ENCODE measurements at regions not wholly inside any gene's neighbourhood (a gene's known extent, or its start where the extent isn't known, plus 50 kb on each side); places are given as distances from the start of the nearest gene placed in this dataset.

- in situ Hi-C loops (cut with HindIII; ENCODE audit: low sequenced_read_pairs) = no loop called here
- no peak for DNase-seq (ENCODE audit: low spot score)
Measured at GRCh38 chr2:5036256-5036655, 655.9 kb upstream of the SOX11 start.

DNA sequence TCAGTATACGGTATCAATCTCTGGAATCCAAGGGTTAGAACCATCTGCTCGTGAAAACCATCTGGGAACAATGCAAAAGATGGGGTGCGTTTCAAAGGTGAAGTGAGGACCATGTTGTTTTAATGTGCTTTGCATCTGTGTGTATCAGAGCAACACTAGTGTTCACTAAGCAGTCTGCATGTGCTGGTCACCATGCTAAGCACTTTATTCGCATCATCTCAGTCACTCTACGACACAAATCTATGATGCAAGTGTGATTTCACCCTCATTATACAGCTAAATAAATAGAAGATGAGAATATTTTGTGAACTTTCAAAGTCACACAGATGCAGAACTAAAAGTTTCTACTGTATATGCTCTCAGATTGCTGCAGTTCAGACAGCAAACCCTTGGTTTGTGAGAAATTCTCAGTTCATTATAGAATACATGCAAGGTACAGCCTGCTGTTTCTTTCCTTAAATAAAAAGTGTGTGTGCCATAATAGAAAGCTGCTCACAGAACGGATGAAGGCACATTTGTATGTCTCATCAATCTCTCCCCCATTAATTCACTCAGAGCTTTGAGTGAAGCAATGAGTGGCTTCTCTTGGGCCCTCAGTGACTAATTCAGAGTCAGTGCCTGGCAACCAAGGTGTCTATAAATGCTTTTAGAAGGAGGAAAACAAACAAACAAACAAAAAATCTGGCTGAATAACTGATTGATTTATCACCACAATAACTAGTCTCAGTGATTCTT, 652.8 kb upstream of the SOX11 start:
- no peak for DNase-seq (ENCODE audit: low spot score)
- in situ Hi-C loops (cut with HindIII; ENCODE audit: low sequenced_read_pairs) = no loop called here

DNA sequence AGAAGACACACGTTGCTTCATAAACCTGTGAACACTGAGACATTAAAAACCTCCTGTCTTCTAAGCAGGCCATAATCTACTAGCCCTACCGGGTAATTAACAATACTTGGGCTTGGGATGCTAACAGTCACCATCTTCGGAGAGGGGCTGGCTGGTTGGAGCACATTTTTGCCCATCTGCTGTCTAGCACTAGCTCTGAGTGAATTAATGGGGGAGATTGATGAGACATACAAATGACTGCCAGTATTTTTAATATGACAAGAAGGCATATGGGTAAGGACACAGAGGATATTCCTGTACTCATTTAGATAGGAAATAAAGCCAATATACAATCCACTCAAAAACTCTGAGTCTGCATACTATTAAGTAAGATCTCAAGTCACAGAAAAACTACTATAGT, 651.6 kb upstream of the SOX11 start:
- in situ Hi-C loops (cut with HindIII; ENCODE audit: low sequenced_read_pairs) = no loop called here
- DNase-seq (ENCODE audit: low spot score) = no peak

GRCh38 chr2:5041501-5041900, 650.7 kb upstream of the SOX11 start:
- DNase-seq (ENCODE audit: low spot score) = no peak
- in situ Hi-C loops (cut with HindIII; ENCODE audit: low sequenced_read_pairs) = no loop called here

DNA sequence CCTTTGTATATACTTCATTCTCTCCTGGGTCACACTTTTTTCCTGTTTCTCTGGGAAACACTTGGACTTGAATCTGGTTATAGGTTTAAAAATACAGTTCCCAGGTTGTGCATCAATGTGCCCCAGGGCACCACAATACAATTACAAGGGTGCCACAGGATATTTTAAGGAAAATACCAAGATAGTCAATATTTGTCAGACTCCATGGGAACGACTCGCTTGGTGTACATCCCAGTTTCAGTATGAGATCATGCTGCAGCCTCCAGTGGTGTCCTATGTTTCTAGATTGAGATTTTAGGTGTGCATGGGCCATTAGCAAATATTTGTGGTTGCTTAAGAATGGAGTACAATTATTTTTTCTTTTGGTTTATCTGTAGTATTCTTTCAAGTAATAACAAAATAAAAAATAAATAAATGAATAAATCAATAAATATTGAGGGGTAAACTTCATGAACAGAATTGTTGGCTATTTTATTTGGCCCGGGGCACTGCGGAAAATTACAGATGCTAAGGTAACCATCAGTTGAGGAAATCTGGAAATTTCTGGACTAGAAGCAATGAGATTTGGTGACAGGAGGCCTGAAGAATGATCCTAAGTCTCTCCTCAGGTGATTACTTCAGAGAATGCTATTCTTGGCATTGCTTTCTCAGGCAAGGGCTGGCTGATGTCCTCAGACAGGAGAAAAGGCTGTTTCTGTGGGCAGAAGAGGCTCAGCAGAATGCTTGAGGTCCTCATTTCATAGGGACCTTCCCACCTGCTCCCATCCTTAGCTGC, 649.3 kb upstream of the SOX11 start:
- in situ Hi-C loops (cut with HindIII; ENCODE audit: low sequenced_read_pairs) = no loop called here
- no peak for DNase-seq (ENCODE audit: low spot score)

- in situ Hi-C loops (cut with HindIII; ENCODE audit: low sequenced_read_pairs) = no loop called here
- no peak for DNase-seq (ENCODE audit: low spot score)
Measured at GRCh38 chr2:5051300-5051699, 640.9 kb upstream of the SOX11 start.

DNA sequence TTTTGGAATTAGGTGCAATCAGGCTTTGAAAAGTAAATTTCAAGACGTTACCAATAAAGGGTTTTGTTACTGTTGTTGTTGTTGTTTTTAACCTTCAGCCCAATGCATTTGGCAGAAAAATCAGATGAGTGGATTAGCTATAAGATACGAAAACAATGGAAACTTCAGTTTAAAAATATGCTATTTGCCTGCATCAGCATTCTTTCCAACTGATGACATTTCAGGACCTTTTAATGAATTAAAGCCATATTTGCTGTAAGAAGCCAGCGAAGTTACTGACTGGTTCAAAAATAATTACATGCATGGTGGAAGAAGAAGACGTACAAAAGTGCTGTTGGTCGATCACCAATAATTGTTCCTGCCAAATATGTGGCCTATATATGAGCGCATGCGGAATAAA, 639.3 kb upstream of the SOX11 start:
- in situ Hi-C loops (cut with HindIII; ENCODE audit: low sequenced_read_pairs) = no loop called here

DNA sequence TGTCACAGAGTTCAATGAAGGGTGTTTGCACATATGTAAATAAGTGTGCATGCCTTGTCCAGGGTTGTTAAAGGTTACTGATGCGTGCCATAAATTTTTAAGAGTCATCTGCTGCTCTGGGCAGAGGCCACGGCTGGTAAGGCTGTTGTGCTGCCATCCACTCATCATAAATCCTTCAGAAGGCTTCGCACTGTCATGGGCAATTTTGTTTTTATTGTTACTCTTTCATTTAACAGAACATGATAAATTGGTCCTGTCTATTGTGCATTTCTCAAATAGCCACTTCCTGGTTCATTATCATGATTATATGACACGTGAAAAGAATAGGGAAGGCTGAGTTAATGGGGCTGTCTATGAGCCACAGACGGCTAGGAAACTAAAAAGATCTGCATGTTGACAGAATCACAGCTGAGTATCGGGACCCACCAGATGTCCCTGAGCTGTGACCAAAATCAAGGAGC, 634.3 kb upstream of the SOX11 start:
- in situ Hi-C loops (cut with HindIII; ENCODE audit: low sequenced_read_pairs) = no loop called here
- DNase-seq (ENCODE audit: low spot score) = no peak

More for the DNA sequence above, 639.3 kb upstream of the SOX11 start:
- no peak for DNase-seq (ENCODE audit: low spot score)

DNA sequence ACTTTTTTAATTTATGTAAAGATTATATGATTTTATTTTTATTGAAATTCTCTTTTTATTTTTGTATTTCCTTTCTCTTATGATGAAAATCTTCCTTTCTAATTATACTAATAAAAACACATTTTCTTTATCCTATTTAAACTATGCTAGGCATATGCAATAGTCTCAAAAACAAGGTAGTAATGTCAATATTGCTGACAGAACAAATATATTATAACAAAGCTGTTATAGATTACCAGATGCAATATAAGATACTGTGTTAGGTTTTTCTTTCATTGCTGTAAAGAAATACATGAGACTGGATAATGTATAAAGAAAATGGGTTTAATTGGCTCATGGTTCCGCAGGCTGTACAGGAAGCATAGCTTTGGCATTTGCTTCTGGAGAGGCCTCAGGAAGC, 631.2 kb upstream of the SOX11 start:
- no peak for DNase-seq (ENCODE audit: low spot score)
- in situ Hi-C loops (cut with HindIII; ENCODE audit: low sequenced_read_pairs) = no loop called here

- in situ Hi-C loops (cut with HindIII; ENCODE audit: low sequenced_read_pairs) = no loop called here
- DNase-seq (ENCODE audit: low spot score) = no peak
Measured at GRCh38 chr2:5064687-5065086, 627.5 kb upstream of the SOX11 start.

GRCh38 chr2:5067816-5068215, 624.4 kb upstream of the SOX11 start:
- in situ Hi-C loops (cut with HindIII; ENCODE audit: low sequenced_read_pairs) = no loop called here

GRCh38 chr2:5070257-5070656, 621.9 kb upstream of the SOX11 start:
- DNase-seq (ENCODE audit: low spot score) = no peak
- in situ Hi-C loops (cut with HindIII; ENCODE audit: low sequenced_read_pairs) = no loop called here

More at GRCh38 chr2:5067816-5068215, 624.4 kb upstream of the SOX11 start:
- no peak for DNase-seq (ENCODE audit: low spot score)

DNA sequence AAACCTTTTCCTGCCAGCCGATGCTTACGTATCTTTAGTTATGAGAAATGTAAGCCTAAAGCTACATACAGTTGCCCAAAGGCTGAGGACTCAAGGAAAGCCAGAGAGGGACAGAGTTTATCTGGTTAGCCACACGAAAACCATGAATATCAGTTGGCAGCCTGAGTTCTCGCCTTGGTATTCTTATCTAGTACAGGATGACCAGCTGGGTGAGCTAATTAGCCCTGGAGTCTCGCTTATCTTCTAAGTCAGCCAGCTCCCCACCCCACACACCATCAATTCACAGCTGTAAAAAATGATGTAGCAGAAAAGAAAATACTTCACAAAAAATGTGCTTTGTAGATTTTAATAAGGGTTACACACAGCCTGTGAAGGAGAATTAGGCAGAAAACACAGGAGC, 617.5 kb upstream of the SOX11 start:
- no peak for DNase-seq (ENCODE audit: low spot score)
- in situ Hi-C loops (cut with HindIII; ENCODE audit: low sequenced_read_pairs) = no loop called here

GRCh38 chr2:5076599-5076998, 615.6 kb upstream of the SOX11 start:
- DNase-seq (ENCODE audit: low spot score) = no peak

GRCh38 chr2:5077479-5078089, 614.6 kb upstream of the SOX11 start:
- DNase-seq (ENCODE audit: low spot score) = no peak
- in situ Hi-C loops (cut with HindIII; ENCODE audit: low sequenced_read_pairs) = no loop called here

More at GRCh38 chr2:5076599-5076998, 615.6 kb upstream of the SOX11 start:
- in situ Hi-C loops (cut with HindIII; ENCODE audit: low sequenced_read_pairs) = no loop called here

DNA sequence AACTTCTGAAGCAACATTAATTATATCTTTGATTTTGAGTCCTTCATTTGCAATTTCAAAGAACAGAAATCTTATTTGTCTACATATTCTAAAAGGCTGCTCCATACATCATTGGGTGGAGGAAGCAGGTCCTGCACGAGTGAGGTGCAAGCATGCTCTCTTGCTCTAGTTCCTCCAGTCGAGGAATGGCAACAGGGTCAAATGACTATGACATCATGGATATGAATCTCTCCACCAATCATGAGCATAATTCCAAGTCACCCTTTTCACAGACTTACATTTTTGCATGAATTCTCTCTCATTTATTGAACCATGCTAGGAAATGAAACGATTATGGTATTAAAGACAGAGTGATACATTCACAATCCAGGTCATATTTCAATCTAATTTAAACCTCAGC, 608.8 kb upstream of the SOX11 start:
- DNase-seq (ENCODE audit: low spot score) = no peak
- in situ Hi-C loops (cut with HindIII; ENCODE audit: low sequenced_read_pairs) = no loop called here

DNA sequence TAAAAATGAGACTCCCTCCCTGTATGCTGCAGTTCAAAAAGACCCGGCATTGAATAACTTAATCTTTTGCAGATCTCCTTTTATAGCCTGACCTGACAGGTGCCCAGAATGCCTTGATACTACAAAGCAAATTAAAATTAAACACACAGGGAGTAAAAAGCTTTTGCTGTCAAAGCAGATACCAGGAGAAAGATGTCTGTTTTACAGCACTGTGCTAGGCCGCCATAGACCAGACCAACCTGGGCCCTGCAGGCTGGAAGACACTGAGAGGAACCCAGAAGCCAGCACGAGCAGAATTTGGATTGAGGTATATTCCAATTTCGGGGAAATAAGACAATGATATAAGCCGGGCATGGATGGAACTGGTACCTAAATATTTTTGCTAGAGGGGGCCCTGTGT, 602.8 kb upstream of the SOX11 start:
- no peak for DNase-seq (ENCODE audit: low spot score)
- in situ Hi-C loops (cut with HindIII; ENCODE audit: low sequenced_read_pairs) = no loop called here

- in situ Hi-C loops (cut with HindIII; ENCODE audit: low sequenced_read_pairs) = no loop called here
- no peak for DNase-seq (ENCODE audit: low spot score)
Measured at GRCh38 chr2:5093056-5093455, 599.1 kb upstream of the SOX11 start.

- in situ Hi-C loops (cut with HindIII; ENCODE audit: low sequenced_read_pairs) = no loop called here
- DNase-seq (ENCODE audit: low spot score) = no peak
Measured at GRCh38 chr2:5093518-5093917, 598.7 kb upstream of the SOX11 start.

GRCh38 chr2:5094192-5094591, 598.0 kb upstream of the SOX11 start:
- in situ Hi-C loops (cut with HindIII; ENCODE audit: low sequenced_read_pairs) = no loop called here
- no peak for DNase-seq (ENCODE audit: low spot score)

Measured in G401 (cell line).